ENCODE measurements at regions not wholly inside any gene's neighbourhood (a gene's known extent, or its start where the extent isn't known, plus 50 kb on each side); places are given as distances from the start of the nearest gene placed in this dataset.
A peak's percentile ranks its signal among the peaks of the same experiment; 100 is the strongest.
"Not testable (repeated sequence)": the region's sequence is repeated elsewhere in the genome, so short reads cannot be mapped to it uniquely, and the experiment has no call there.

GRCh38 chr3:153221748-153222162 lies 59.7 kb downstream of the RAP2B start:
- Histone ChIP-seq H3K9ac (ENCODE audit: insufficient read depth, low read length) (no peak overlapping the region), H3K79me2 (ENCODE audit: control insufficient read depth, insufficient read depth, low read length) (no peaks in the 10 kb centered on the region), H3K27ac (ENCODE audit: insufficient read depth, low read length) (peak overlapping the region; percentile 67), H3K36me3 (ENCODE audit: control insufficient read depth, insufficient read depth, low read length) (no peaks in the 10 kb centered on the region), H3K4me1 (ENCODE audit: control insufficient read depth, extremely low read depth, insufficient read depth, low read length) (peaks cover 5% of the 10 kb centered on the region), H2AFZ (ENCODE audit: low read length) (peak overlapping the region; percentile 5), H3K27me3 (ENCODE audit: control insufficient read depth, insufficient read depth, low read length) (no peaks in the 10 kb centered on the region), H4K20me1 (ENCODE audit: control insufficient read depth, extremely low read depth, insufficient read depth, low read length) (no peaks in the 10 kb centered on the region), H3K9me3 (ENCODE audit: control insufficient read depth, insufficient read depth, low read depth, low read length) (no peaks in the 10 kb centered on the region), H3K4me3 (replicated peaks in 1 of 4; ENCODE audit: control extremely low read depth in 1 of 4, insufficient read depth in 1 of 4, low read depth in 3 of 4, low read length in 4 of 4) (no peak overlapping the region), H3K4me2 (ENCODE audit: extremely low read depth, insufficient read depth, low read length) (peak overlapping the region; percentile 54)
- DNase-seq (ENCODE audit: low read depth in 2 of 2) = peak; percentile 80 to 99
- TF ChIP-seq EZH2 (IDR thresholded peaks at IDR 0.05; ENCODE audit: low read length, missing control alignments) = no peak
- TF ChIP-seq, protein P1, sequence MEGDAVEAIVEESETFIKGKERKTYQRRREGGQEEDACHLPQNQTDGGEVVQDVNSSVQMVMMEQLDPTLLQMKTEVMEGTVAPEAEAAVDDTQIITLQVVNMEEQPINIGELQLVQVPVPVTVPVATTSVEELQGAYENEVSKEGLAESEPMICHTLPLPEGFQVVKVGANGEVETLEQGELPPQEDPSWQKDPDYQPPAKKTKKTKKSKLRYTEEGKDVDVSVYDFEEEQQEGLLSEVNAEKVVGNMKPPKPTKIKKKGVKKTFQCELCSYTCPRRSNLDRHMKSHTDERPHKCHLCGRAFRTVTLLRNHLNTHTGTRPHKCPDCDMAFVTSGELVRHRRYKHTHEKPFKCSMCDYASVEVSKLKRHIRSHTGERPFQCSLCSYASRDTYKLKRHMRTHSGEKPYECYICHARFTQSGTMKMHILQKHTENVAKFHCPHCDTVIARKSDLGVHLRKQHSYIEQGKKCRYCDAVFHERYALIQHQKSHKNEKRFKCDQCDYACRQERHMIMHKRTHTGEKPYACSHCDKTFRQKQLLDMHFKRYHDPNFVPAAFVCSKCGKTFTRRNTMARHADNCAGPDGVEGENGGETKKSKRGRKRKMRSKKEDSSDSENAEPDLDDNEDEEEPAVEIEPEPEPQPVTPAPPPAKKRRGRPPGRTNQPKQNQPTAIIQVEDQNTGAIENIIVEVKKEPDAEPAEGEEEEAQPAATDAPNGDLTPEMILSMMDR (conservative IDR thresholded peaks at IDR 0.05 in 1 of 2, IDR thresholded peaks at IDR 0.05 in 1 of 2; ENCODE audit: low read depth in 1 of 2, low read length in 2 of 2) = no peak

DNA sequence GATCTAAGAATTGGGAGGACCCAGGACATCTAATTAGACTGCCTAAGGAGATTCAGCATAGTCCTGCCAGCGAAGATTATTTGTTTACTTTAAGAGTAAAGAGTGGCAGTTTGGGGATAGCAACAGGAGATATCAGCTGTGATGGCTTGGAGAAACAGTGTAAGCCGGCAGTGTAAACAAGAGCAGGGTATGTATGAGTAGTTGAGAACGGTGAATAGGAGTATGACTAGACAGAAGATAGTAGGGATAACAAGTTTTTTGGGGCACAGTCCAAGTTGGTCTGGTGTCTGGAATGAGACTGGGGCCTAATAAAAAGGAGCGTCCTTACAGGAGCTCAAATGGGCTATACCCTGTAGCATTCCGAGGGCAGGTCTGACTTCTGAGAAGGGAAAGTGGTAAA lies 64.9 kb downstream of the RAP2B start:
- H3K9ac ChIP-seq (ENCODE audit: insufficient read depth, low read length); H2AFZ ChIP-seq (ENCODE audit: low read length); H3K4me2 ChIP-seq (ENCODE audit: extremely low read depth, insufficient read depth, low read length); H3K79me2 ChIP-seq (ENCODE audit: control insufficient read depth, insufficient read depth, low read length); DNase-seq (ENCODE audit: low read depth in 2 of 2); H3K27ac ChIP-seq (ENCODE audit: insufficient read depth, low read length); H4K20me1 ChIP-seq (ENCODE audit: control insufficient read depth, extremely low read depth, insufficient read depth, low read length); H3K36me3 ChIP-seq (ENCODE audit: control insufficient read depth, insufficient read depth, low read length); H3K9me3 ChIP-seq (ENCODE audit: control insufficient read depth, insufficient read depth, low read depth, low read length); H3K4me3 ChIP-seq (replicated peaks in 1 of 4; ENCODE audit: control extremely low read depth in 1 of 4, insufficient read depth in 1 of 4, low read depth in 3 of 4, low read length in 4 of 4); H3K27me3 ChIP-seq (ENCODE audit: control insufficient read depth, insufficient read depth, low read length); H3K4me1 ChIP-seq (ENCODE audit: control insufficient read depth, extremely low read depth, insufficient read depth, low read length): not testable (repeated sequence)

GRCh38 chr3:153230427-153230826 lies 68.4 kb downstream of the RAP2B start:
- not testable (repeated sequence) for H3K4me1 ChIP-seq (ENCODE audit: control insufficient read depth, extremely low read depth, insufficient read depth, low read length); H3K9ac ChIP-seq (ENCODE audit: insufficient read depth, low read length); H3K4me2 ChIP-seq (ENCODE audit: extremely low read depth, insufficient read depth, low read length); H3K4me3 ChIP-seq (replicated peaks in 1 of 4; ENCODE audit: control extremely low read depth in 1 of 4, insufficient read depth in 1 of 4, low read depth in 3 of 4, low read length in 4 of 4); H3K27ac ChIP-seq (ENCODE audit: insufficient read depth, low read length); DNase-seq (ENCODE audit: low read depth in 2 of 2); H4K20me1 ChIP-seq (ENCODE audit: control insufficient read depth, extremely low read depth, insufficient read depth, low read length); H3K79me2 ChIP-seq (ENCODE audit: control insufficient read depth, insufficient read depth, low read length); H3K36me3 ChIP-seq (ENCODE audit: control insufficient read depth, insufficient read depth, low read length); H3K9me3 ChIP-seq (ENCODE audit: control insufficient read depth, insufficient read depth, low read depth, low read length); H3K27me3 ChIP-seq (ENCODE audit: control insufficient read depth, insufficient read depth, low read length); H2AFZ ChIP-seq (ENCODE audit: low read length)

DNA sequence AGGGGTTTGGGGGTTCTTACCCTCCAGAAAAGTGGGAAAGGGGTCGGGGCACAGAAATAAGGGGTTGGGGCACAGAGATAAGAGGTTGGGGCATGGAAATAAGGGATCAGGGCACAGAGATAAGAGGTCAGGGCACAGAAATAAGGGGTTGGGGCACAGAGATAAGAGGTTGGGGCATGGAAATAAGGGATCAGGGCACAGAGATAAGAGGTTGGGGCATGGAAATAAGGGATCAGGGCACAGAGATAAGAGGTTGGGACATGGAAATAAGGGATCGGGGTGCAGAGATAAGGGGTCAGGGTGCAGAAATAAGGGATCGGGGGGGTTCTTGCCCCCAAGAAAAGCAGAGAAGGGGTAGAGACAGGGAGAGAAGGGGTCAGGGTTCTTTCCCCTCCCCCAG lies 69.2 kb downstream of the RAP2B start:
- H3K27me3 ChIP-seq (ENCODE audit: control insufficient read depth, insufficient read depth, low read length); H4K20me1 ChIP-seq (ENCODE audit: control insufficient read depth, extremely low read depth, insufficient read depth, low read length); H3K9me3 ChIP-seq (ENCODE audit: control insufficient read depth, insufficient read depth, low read depth, low read length); H2AFZ ChIP-seq (ENCODE audit: low read length); H3K36me3 ChIP-seq (ENCODE audit: control insufficient read depth, insufficient read depth, low read length); H3K79me2 ChIP-seq (ENCODE audit: control insufficient read depth, insufficient read depth, low read length); H3K4me3 ChIP-seq (replicated peaks in 1 of 4; ENCODE audit: control extremely low read depth in 1 of 4, insufficient read depth in 1 of 4, low read depth in 3 of 4, low read length in 4 of 4); H3K4me2 ChIP-seq (ENCODE audit: extremely low read depth, insufficient read depth, low read length); H3K27ac ChIP-seq (ENCODE audit: insufficient read depth, low read length); H3K4me1 ChIP-seq (ENCODE audit: control insufficient read depth, extremely low read depth, insufficient read depth, low read length); DNase-seq (ENCODE audit: low read depth in 2 of 2); H3K9ac ChIP-seq (ENCODE audit: insufficient read depth, low read length): not testable (repeated sequence)

DNA sequence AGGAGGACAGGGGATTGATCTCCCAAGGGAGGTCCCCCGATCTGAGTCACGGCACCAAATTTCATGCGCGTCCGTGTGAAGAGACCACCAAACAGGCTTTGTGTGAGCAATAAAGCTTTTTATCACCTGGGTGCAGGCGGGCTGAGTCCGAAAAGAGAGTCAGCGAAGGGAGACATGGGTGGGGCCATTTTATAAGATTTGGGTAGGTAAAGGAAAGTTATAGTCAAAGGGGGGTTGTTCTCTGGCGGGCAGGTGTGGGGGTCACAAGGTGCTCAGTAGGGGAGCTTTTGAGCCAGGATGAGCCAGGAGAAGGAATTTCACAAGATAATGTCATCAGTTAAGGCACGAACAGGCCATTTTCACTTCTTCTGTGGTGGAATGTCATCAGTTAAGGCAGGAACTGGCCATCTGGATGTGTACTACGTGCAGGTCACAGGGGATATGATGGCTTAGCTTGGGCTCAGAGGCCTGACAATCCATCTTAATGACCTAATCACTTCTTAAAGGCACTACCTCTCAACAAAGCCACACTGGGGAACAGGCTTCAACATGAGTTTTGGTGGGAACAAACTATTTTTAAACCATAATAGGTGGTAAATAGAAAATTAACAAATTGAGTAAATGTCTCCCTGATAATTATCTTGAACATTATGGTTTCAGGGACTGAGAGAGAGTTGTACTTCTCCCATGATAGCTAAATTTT lies 70.2 kb downstream of the RAP2B start:
- not testable (repeated sequence) for H3K36me3 ChIP-seq (ENCODE audit: control insufficient read depth, insufficient read depth, low read length); H3K4me1 ChIP-seq (ENCODE audit: control insufficient read depth, extremely low read depth, insufficient read depth, low read length); H3K4me3 ChIP-seq (replicated peaks in 1 of 4; ENCODE audit: control extremely low read depth in 1 of 4, insufficient read depth in 1 of 4, low read depth in 3 of 4, low read length in 4 of 4); H3K9ac ChIP-seq (ENCODE audit: insufficient read depth, low read length); H2AFZ ChIP-seq (ENCODE audit: low read length); H3K79me2 ChIP-seq (ENCODE audit: control insufficient read depth, insufficient read depth, low read length); H3K9me3 ChIP-seq (ENCODE audit: control insufficient read depth, insufficient read depth, low read depth, low read length); H4K20me1 ChIP-seq (ENCODE audit: control insufficient read depth, extremely low read depth, insufficient read depth, low read length); H3K27me3 ChIP-seq (ENCODE audit: control insufficient read depth, insufficient read depth, low read length)
- peak overlapping the region; percentile 44 for H3K27ac ChIP-seq (ENCODE audit: insufficient read depth, low read length)
- peak overlapping the region; percentile 59 for H3K4me2 ChIP-seq (ENCODE audit: extremely low read depth, insufficient read depth, low read length)
- DNase-seq (ENCODE audit: low read depth in 2 of 2) = peak in 1 of 2 donors; percentile 56

Measured in fibroblast of lung (primary cell).